A673 (cell line): ENCODE measurements at regions not wholly inside any gene's neighbourhood (a gene's known extent, or its start where the extent isn't known, plus 50 kb on each side); places are given as distances from the start of the nearest gene placed in this dataset.

Source experiments
- BruUV-seq: library from RNA; stranded (reverse); fragments of 400-500 nt; replicated peaks from 2 replicates; lab custom pipeline; 2021; lab: Mats Ljungman, UMichigan
- CTCF ChIA-PET: fragments of 300-600 bp; sonication (Branson Sonifier 250); formaldehyde crosslinking; loops from one replicate; lab custom pipeline; 2022; ENCODE audit warnings: antibody characterized with exemption; lab: Charles Lee
- POLR2A ChIA-PET: fragments of 300-600 bp; sonication (Branson Sonifier 250); formaldehyde crosslinking; loops from one replicate; lab custom pipeline; 2022; ENCODE audit warnings: antibody characterized with exemption; ENCODE audit not compliant: low non-redundant PET; lab: Charles Lee
- DNase-seq: peaks from one replicate; pipeline ENCODE4 v3.0.0-alpha.2; 2015; ENCODE audit warnings: low spot score
- H3K27ac ChIP-seq: fragments of 200-600 bp; sonication (generic); 2 replicates; pipeline ENCODE4 v1.5.1; 2016; ENCODE audit warnings: mixed run types, low read depth, mild to moderate bottlenecking, mixed read lengths, antibody characterized with exemption, low read length; ENCODE audit not compliant: poor library complexity, severe bottlenecking
- H3K27me3 ChIP-seq: fragments of 200-600 bp; sonication (generic); replicated peaks from 2 replicates; pipeline ENCODE4 v1.6.1; 2017; ENCODE audit warnings: mixed run types, low read depth, mild to moderate bottlenecking, mixed read lengths, antibody characterized with exemption, low read length; ENCODE audit not compliant: insufficient read depth, poor library complexity
- H3K36me3 ChIP-seq: fragments of 200-600 bp; sonication (generic); 2 replicates; pipeline ENCODE4 v1.6.1; 2016; ENCODE audit warnings: mixed run types, mild to moderate bottlenecking, mixed read lengths, antibody characterized with exemption, low read length; ENCODE audit not compliant: insufficient read depth, poor library complexity, severe bottlenecking
- H3K4me1 ChIP-seq: fragments of 200-600 bp; sonication (generic); 2 replicates; pipeline ENCODE4 v1.6.1; 2017; ENCODE audit warnings: mixed run types, mild to moderate bottlenecking, mixed read lengths, antibody characterized with exemption, low read length; ENCODE audit not compliant: insufficient read depth, poor library complexity, severe bottlenecking
- H3K4me3 ChIP-seq: fragments of 200-600 bp; sonication (generic); 2 replicates; pipeline ENCODE4 v1.5.1; 2016; ENCODE audit warnings: low read depth, mixed run types, mild to moderate bottlenecking, mixed read lengths, low read length; ENCODE audit not compliant: poor library complexity, severe bottlenecking
- H3K9me3 ChIP-seq: fragments of 200-600 bp; sonication (generic); 2 replicates; pipeline ENCODE4 v1.6.1; 2016; ENCODE audit warnings: mixed run types, low read depth, mild to moderate bottlenecking, mixed read lengths, antibody characterized with exemption, low read length; ENCODE audit not compliant: poor library complexity, severe bottlenecking
- CTCF ChIP-seq: fragments of 300-800, 200-600 bp; sonication (generic); conservative IDR thresholded peaks from 2 replicates; pipeline ENCODE4 v1.5.1; 2017; ENCODE audit warnings: low read depth, mild to moderate bottlenecking, antibody characterized with exemption, low read length, moderate library complexity, mixed read lengths
- EZH2 ChIP-seq: fragments of 200-600 bp; sonication (generic); IDR thresholded peaks from 2 replicates; pipeline ENCODE4 v1.6.1; 2017; ENCODE audit warnings: borderline replicate concordance, low read depth, mild to moderate bottlenecking, mixed read lengths, antibody characterized with exemption, low read length; ENCODE audit not compliant: poor library complexity, severe bottlenecking
- intact Hi-C: fragments of 100-400 bp; cut with micrococcal nuclease; formaldehyde crosslinking; loops from one replicate; pipeline ENCODE4 v1.10.0; 2022; ENCODE audit not compliant: unreplicated experiment

DNA sequence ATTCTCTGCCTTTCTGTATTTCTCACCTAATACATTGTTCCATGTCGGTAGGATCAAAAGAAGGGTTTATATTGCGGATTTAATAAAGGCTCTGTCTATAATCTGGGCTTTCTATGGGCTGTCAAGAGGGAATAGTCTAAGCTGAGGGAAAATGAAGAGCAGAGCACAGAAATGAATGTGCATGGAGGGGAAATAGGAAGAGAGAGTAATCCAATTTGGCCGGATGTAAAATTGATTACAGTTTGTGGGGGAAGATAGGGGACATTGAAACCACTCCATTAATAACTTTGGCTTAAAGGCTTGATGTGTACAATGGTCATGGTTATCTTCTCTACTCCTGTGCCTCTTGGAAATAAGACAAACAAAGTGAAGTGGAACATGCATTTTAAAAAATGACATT is 334.2 kb upstream of the CDH8 start:
- H3K9me3 ChIP-seq = no peaks in the 10 kb centered on the region
- no peak for DNase-seq
- ChIA-PET CTCF (no interaction called here), POLR2A (no interaction called here)
- H3K36me3 ChIP-seq = no peaks in the 10 kb centered on the region
- no peak overlapping the region for H3K27ac ChIP-seq
- H3K4me1 ChIP-seq = no peaks in the 10 kb centered on the region
- TF ChIP-seq CTCF = no peak
- TF ChIP-seq EZH2 = no peak
- intact Hi-C loops = no loop called here
- BruUV-seq = no TSS peak
- H3K4me3 ChIP-seq = no peak overlapping the region
- H3K27me3 ChIP-seq = no peaks in the 10 kb centered on the region

DNA sequence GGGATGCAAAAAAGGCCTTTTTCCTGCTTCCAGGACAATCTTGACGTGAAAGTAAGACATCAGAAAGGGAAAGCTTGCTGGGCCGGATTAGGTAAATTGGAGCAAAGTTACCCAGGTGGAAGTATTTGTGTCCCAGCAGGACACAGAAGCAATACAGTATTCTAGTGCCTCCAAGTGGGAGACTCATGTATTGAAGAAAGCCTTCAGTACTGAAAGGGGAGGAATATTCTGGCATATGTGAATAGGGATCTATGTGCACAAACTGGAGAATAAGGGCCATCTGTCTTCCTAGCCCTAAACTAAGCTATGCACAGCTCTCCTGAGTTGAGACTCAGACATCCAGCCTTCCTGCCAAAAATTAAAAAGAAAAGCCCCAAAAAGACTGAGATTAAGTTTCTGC is 327.3 kb upstream of the CDH8 start:
- H3K9me3 ChIP-seq = no peaks in the 10 kb centered on the region
- ChIA-PET POLR2A (no interaction called here), CTCF (no interaction called here)
- no peak overlapping the region for H3K27ac ChIP-seq
- no peaks in the 10 kb centered on the region for H3K36me3 ChIP-seq
- peak; percentile 1 for DNase-seq
- TF ChIP-seq EZH2 = no peak
- TF ChIP-seq CTCF = 0 out of 2 replicates have a peak, but pooled peaks have one; percentile 21
- H3K4me1 ChIP-seq = no peaks in the 10 kb centered on the region
- H3K4me3 ChIP-seq = no peak overlapping the region
- BruUV-seq = no TSS peak
- H3K27me3 ChIP-seq = no peaks in the 10 kb centered on the region
- intact Hi-C loops = no loop called here

DNA sequence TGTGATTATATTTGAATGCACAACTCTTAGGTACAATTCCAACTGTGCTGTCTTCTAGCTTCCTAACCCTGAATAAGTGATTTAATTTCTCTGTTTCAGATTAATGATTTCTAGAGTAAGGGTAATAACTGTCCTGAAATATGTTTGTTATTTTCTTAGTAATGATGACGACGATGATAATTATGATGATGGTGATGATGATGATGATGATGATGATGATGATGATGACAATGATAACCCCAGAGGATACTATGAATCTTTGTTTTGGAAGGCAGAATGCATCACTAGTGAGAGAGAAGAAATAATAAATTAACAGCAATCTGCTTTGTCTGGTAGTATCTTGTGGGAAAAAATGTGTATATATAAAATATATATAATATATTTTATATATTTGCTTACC is 317.1 kb upstream of the CDH8 start:
- no TSS peak for BruUV-seq
- no peaks in the 10 kb centered on the region for H3K9me3 ChIP-seq
- no peak for DNase-seq
- H3K4me3 ChIP-seq = no peak overlapping the region
- ChIA-PET CTCF (no interaction called here), POLR2A (no interaction called here)
- TF ChIP-seq EZH2 (no peak), CTCF (no peak)
- no peaks in the 10 kb centered on the region for H3K36me3 ChIP-seq
- H3K27ac ChIP-seq = no peak overlapping the region
- no peaks in the 10 kb centered on the region for H3K27me3 ChIP-seq
- no peaks in the 10 kb centered on the region for H3K4me1 ChIP-seq
- intact Hi-C loops = no loop called here
